DND-41 (cell line): ENCODE measurements at regions not wholly inside any gene's neighbourhood (a gene's known extent, or its start where the extent isn't known, plus 50 kb on each side); places are given as distances from the start of the nearest gene placed in this dataset.

ENCODE experiments used
- ATAC-seq: fragments of 200-7000 bp; cut with Tn5 transposase; 3 replicates; pipeline ENCODE4 v1.9.1; 2021; ENCODE audit warnings: low read depth; ENCODE audit not compliant: insufficient read depth
- DNase-seq: peaks from one replicate; pipeline ENCODE4 v3.0.0-alpha.2; 2020
- H2AFZ ChIP-seq: 2 replicates; pipeline ENCODE4 v1.6.0; 2012; ENCODE audit warnings: low read depth, low read length
- H3K27ac ChIP-seq: 2 replicates; pipeline ENCODE4 v1.5.1; 2012; ENCODE audit warnings: low read length, inconsistent platforms
- H3K27me3 ChIP-seq: fragments of 200-600 bp; sonication (generic); 2 replicates; pipeline ENCODE4 v1.6.0; 2012; ENCODE audit warnings: low read length, mild to moderate bottlenecking, inconsistent platforms; ENCODE audit not compliant: insufficient read depth, poor library complexity
- H3K36me3 ChIP-seq: 2 replicates; pipeline ENCODE4 v1.5.1; 2012; ENCODE audit warnings: low read length, inconsistent platforms; ENCODE audit not compliant: insufficient read depth
- H3K4me1 ChIP-seq: 2 replicates; pipeline ENCODE4 v1.5.1; 2012; ENCODE audit warnings: mild to moderate bottlenecking, low read length; ENCODE audit not compliant: insufficient read depth
- H3K4me2 ChIP-seq: 2 replicates; pipeline ENCODE4 v1.6.0; 2012; ENCODE audit warnings: mild to moderate bottlenecking, moderate library complexity, low read length, inconsistent platforms; ENCODE audit not compliant: insufficient read depth
- H3K4me3 ChIP-seq, 2 experiments: fragments of 200-600 bp in 1 of 2; shearing (Covaris generic) in 1 of 2; 2 replicates each; pipeline ENCODE4 v1.5.1; 2012 to 2016; ENCODE audit warnings: inconsistent platforms in 2 of 2, low read length in 2 of 2, mild to moderate bottlenecking in 2 of 2, low read depth in 1 of 2, moderate library complexity in 1 of 2
- H3K79me2 ChIP-seq: 2 replicates; pipeline ENCODE4 v1.6.0; 2012; ENCODE audit warnings: low read length, inconsistent platforms; ENCODE audit not compliant: insufficient read depth
- H3K9ac ChIP-seq: 2 replicates; pipeline ENCODE4 v1.6.0; 2012; ENCODE audit warnings: low read depth, mild to moderate bottlenecking, inconsistent platforms, low read length, moderate library complexity
- H3K9me3 ChIP-seq: 2 replicates; pipeline ENCODE4 v1.5.1; 2012; ENCODE audit warnings: low read length, moderate library complexity, mild to moderate bottlenecking, inconsistent platforms; ENCODE audit not compliant: insufficient read depth, severe bottlenecking
- H4K20me1 ChIP-seq: 2 replicates; pipeline ENCODE4 v1.6.0; 2012; ENCODE audit warnings: low read length; ENCODE audit not compliant: insufficient read depth
- CTCF ChIP-seq: IDR thresholded peaks from 2 replicates; pipeline ENCODE4 v1.5.1; 2012; ENCODE audit warnings: borderline replicate concordance, low read length, moderate library complexity, mild to moderate bottlenecking; ENCODE audit not compliant: poor library complexity, severe bottlenecking; ENCODE audit errors: extremely low read depth
- EZH2 ChIP-seq: IDR thresholded peaks from 3 replicates; pipeline ENCODE4 v1.6.1; 2012; ENCODE audit warnings: borderline replicate concordance, low read depth, mild to moderate bottlenecking, moderate library complexity, low read length, inconsistent platforms; ENCODE audit not compliant: severe bottlenecking

DNA sequence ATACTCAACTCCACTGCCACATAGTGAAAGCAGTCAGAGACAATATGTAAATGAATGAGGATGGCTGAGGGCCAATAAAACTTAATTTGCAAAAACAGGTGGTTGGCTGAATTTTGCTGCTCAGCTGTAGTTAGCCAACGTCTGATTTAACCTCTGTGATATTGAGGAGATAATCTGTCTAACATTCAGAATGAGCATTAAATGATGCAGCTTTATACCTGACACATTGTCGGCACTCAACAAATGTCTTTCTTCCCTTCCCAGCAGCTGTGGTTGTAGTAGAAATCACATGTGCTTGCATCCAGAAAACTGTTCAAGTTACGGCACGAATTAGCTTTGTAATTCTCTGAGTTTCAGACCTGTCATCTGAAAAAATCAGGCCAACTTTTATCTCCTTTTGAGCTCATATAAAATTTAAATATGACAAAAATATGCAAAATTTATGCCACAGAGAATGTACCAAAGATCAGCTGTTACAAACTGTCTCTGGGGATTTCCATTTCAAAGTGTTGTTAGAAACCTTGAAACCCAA, 1239.7 kb downstream of the GATA3 start:
- Histone ChIP-seq H3K27me3 (no peaks in the 10 kb centered on the region), H3K4me3 (no peak overlapping the region), H4K20me1 (no peaks in the 10 kb centered on the region), H3K36me3 (no peaks in the 10 kb centered on the region), H3K4me2 (no peak overlapping the region), H3K9me3 (no peaks in the 10 kb centered on the region), H3K27ac (no peak overlapping the region), H3K79me2 (no peaks in the 10 kb centered on the region), H3K4me1 (0 out of 2 replicates have a peak, but pooled peaks cover 2% of the 10 kb centered on the region), H2AFZ (no peak overlapping the region), H3K9ac (no peak overlapping the region)
- TF ChIP-seq EZH2 (no peak), CTCF (no peak)
- DNase-seq (no peak), ATAC-seq (no peak)

DNA sequence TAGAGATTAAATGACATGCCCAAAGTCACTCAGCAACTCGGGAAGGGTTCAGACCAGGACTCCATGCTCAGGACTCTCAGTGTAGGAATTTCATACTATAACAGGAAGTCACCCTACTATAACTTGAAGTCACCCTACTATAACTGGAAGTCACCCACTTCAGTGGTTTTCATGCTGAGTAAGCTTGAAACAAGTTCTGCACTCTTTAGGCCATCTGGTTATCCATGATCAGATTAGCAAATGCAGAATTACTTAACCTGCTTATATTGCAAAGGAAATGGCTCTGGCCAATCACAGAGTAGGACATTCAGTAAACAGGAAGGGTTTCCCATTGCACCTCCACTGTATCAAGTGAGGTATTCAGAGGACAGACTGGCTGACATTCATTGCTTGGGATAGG, 1240.4 kb downstream of the GATA3 start:
- DNase-seq (no peak), ATAC-seq (no peak)
- Histone ChIP-seq H3K79me2 (no peaks in the 10 kb centered on the region), H3K9me3 (no peaks in the 10 kb centered on the region), H3K4me3 (no peak overlapping the region), H3K4me1 (0 out of 2 replicates have a peak, but pooled peaks cover 2% of the 10 kb centered on the region), H3K27me3 (no peaks in the 10 kb centered on the region), H3K36me3 (no peaks in the 10 kb centered on the region), H3K27ac (no peak overlapping the region), H2AFZ (0 out of 2 replicates have a peak overlapping the region, but pooled peaks have one; percentile 21), H3K4me2 (no peak overlapping the region), H3K9ac (no peak overlapping the region), H4K20me1 (no peaks in the 10 kb centered on the region)
- TF ChIP-seq CTCF: no peak
- no peak for TF ChIP-seq EZH2

DNA sequence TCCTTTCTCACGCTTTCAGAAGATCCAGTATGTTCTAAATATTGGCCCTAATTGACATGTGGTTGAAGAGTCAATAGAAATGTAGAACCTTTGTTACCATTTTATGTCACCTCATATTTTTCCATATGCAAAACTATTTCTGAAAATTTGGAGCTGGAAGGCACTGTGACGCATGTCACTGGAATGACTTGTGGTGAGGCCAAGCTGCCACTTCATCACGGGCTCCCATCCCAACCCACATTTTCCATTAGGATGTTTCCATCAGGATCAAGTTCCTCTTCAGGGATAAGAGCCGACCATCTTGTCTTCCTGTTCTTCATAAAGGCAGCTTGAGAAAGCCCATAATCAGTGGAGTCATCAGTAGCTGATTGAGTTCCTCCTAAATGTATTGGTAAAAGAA, 1241.7 kb downstream of the GATA3 start:
- Histone ChIP-seq H3K4me2 (no peak overlapping the region), H4K20me1 (no peaks in the 10 kb centered on the region), H3K9me3 (no peaks in the 10 kb centered on the region), H3K27me3 (no peaks in the 10 kb centered on the region), H2AFZ (no peak overlapping the region), H3K4me3 (no peak overlapping the region), H3K79me2 (no peaks in the 10 kb centered on the region), H3K4me1 (0 out of 2 replicates have a peak, but pooled peaks cover 2% of the 10 kb centered on the region), H3K9ac (no peak overlapping the region), H3K27ac (no peak overlapping the region), H3K36me3 (no peaks in the 10 kb centered on the region)
- DNase-seq: no peak
- TF ChIP-seq CTCF (no peak), EZH2 (no peak)
- no peak for ATAC-seq

DNA sequence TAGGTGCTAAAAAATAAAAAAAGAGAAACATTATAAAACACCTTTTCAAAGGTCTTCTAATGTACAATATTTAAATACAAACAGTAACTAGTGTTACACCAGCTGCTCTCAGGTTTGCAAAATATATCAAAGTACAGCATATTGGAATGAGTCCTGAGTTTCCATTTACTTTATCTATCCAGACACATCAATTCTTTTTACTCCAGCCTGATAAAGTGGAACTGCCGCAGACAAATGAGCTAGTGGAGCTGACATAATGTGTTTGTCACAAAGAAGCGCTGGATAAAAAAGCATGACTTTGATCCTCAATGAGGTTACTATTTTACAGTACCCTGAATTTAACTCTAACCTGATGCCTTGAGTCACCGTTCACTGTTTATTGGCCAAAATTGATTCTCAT, 1243.1 kb downstream of the GATA3 start:
- no peak for ATAC-seq
- H3K4me2 ChIP-seq: no peak overlapping the region
- DNase-seq: no peak
- H3K4me3 ChIP-seq: no peak overlapping the region
- H3K9ac ChIP-seq: no peak overlapping the region
- H3K27ac ChIP-seq: no peak overlapping the region
- H3K27me3 ChIP-seq: no peaks in the 10 kb centered on the region
- 0 out of 2 replicates have a peak, but pooled peaks cover 2% of the 10 kb centered on the region for H3K4me1 ChIP-seq
- H3K9me3 ChIP-seq: no peaks in the 10 kb centered on the region
- H3K36me3 ChIP-seq: no peaks in the 10 kb centered on the region
- H3K79me2 ChIP-seq: no peaks in the 10 kb centered on the region
- TF ChIP-seq EZH2 (no peak), CTCF (no peak)
- no peaks in the 10 kb centered on the region for H4K20me1 ChIP-seq
- no peak overlapping the region for H2AFZ ChIP-seq
